ENCODE measurements at regions not wholly inside any gene's neighbourhood (a gene's known extent, or its start where the extent isn't known, plus 50 kb on each side); places are given as distances from the start of the nearest gene placed in this dataset.
"Not testable (repeated sequence)": the region's sequence is repeated elsewhere in the genome, so short reads cannot be mapped to it uniquely, and the experiment has no call there.

- DNase-seq (ENCODE audit: low spot score) = no peak
Measured at GRCh38 chr5:8805653-8806052, 740.2 kb downstream of the SEMA5A start.

DNA sequence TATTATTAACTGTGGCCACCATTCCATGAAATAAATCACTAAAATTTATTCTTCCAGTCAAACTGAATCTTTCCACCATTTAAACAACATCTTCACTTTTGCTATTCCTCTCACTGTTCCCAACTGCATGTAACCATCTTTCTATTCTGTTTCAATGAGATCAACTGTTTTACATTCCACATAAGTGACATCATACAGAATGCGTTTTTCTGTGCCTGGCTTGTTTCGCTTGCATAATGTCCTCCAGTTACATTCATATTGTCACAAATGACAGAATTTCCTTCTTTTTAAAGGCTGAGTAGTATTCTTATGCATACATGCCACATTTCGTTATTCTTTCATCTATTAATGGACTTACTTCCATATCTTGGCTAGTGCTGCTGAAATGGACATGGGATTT lies 738.2 kb downstream of the SEMA5A start:
- DNase-seq (ENCODE audit: low spot score) = no peak

DNA sequence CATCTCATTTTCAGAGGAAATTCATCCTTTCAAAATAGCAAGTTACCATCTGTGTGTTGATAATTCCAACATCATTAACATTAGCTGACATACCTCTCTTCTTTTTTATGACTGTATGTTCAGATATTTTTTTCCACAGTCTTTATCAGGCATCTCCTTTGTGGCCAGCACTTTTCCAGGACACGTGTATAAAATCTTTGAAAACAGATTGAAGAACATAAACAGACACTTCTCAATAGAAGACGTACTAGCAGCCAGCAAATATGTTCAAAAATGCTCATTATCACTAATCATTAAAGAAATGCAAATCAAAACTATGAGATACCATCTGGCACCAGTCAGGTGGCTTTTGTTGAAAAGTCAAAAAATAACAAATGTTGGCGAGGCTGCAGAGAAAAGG lies 734.3 kb downstream of the SEMA5A start:
- DNase-seq (ENCODE audit: low spot score) = no peak

- DNase-seq (ENCODE audit: low spot score) = no peak
Measured at GRCh38 chr5:8813180-8813579, 732.7 kb downstream of the SEMA5A start.

- no peak for DNase-seq (ENCODE audit: low spot score)
Measured at GRCh38 chr5:8814105-8814504, 731.8 kb downstream of the SEMA5A start.

- no peak for DNase-seq (ENCODE audit: low spot score)
Measured at GRCh38 chr5:8824371-8824770, 721.5 kb downstream of the SEMA5A start.

DNA sequence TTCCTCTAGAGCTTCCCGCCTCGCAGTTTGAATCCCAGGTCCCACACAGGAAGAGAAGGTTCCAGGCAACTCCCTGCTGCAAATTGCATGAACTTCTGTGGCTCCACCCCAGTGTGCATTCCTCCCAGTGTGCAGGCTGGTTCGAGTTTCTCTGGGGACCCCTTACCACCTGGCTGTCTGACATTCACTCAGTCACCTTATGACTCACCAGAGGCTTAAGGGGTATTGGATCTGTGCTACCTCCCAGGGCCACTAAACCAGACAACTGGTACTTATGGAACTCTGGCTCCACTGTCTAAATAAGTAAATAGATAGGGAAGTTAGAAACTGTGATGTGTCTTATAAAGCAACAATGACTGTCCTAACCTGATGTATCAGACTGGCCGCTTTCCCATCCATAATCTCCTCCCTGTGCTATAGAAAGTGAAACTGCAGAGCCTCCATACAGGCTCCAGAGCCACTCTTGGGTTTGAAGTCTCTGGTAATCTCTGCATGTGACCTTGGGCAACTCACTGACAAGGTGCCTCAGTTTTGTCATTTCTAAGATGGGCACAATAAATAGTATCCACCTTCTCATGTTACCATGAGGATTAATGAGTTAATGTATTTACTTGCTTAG lies 720.6 kb downstream of the SEMA5A start:
- DNase-seq (ENCODE audit: low spot score) = peak; percentile 12

- no peak for DNase-seq (ENCODE audit: low spot score)
Measured at GRCh38 chr5:8826508-8826907, 719.4 kb downstream of the SEMA5A start.

DNA sequence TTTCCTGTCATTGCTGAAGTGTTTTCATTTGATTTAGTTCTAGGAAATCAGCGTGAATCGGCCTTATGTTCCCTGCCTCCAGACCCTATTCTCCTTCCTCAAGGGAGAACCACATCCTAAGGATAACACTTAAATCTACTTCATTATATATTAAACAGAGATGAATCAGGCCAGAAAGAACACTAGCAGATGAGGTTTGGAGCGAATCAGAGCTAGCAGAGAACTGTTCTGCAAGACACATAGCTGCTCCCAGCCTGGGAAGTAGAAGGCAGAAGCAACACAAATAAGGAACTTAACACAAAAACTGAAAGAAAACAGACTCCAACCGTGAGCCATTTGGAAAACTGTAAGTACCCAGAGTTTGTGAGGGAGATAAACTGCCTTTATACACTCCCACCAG lies 718.2 kb downstream of the SEMA5A start:
- DNase-seq (ENCODE audit: low spot score) = no peak

DNA sequence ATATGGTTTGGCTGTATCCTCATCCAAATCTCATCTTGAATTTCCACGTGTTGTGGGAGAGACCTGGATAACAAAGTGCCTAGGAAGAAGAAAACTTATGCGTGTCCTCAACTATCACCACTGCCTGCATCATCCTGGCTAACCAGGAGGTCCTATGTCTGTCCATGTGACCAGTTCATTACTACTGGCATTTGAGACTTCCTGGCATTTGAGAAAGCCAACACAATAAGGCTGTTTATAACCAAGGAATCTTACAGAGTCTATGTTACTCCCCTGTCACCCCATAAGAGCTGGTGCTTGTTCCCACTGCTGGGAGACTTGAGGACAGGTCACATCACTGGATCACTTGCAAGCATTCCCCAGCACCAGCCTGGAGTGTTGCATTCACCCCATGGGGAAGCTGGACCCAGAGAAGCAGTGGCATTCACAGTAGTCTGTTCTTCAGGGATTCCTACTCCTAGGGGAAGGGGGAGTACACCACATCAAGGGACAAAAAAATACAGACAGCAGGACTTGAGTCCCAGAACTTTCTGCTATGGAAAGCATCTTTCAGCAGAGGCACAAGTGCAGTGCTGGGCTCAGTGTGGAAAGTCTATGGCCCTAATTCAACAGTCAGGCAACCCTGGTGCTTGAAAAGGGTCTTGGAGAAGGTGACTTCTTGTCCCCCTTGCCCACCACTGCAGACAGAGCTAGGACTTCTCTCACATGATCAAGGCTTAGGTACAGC lies 717.1 kb downstream of the SEMA5A start:
- DNase-seq (ENCODE audit: low spot score) = no peak

- peak; percentile 87 for DNase-seq (ENCODE audit: low spot score)
Measured at GRCh38 chr5:8829323-8830029, 716.4 kb downstream of the SEMA5A start.

DNA sequence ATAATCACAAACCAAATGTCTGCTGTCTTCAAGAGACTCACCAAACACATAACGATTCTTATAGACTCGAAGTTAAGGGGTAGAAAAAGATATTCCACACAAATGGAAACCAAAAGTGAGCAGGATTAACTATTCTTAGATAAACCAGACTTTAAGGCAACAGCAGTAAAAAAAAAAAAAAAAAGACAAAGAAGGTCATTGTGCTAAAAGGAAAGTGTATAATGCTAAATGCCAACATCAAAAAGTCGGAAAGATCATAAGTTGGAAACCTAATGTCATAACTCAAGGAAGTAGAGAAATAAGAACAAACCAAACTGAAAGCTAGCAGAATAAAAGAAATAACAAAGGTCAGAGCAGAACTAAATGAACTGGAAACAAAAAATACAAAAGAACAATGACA lies 714.6 kb downstream of the SEMA5A start:
- DNase-seq (ENCODE audit: low spot score) = no peak

DNA sequence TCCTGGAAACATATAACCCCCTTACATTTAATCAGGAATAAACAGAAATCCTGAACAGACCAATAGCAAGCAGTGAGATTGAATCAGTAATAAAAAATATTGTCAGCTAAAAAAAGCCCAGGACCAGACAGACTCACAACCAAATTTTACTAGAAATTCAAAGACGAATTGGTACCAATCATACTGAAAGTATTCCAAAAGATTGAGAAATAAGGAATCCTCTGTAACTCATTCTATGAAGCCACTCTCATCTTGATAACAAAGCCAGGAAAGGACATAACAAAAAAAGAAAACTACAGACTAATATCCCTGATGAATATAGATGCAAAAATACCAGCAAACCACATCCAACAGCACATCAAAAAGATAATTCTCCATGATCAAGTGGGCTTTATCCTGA lies 714.0 kb downstream of the SEMA5A start:
- DNase-seq (ENCODE audit: low spot score) = no peak

GRCh38 chr5:8839361-8840055 lies 706.4 kb downstream of the SEMA5A start:
- no peak for DNase-seq (ENCODE audit: low spot score)

DNA sequence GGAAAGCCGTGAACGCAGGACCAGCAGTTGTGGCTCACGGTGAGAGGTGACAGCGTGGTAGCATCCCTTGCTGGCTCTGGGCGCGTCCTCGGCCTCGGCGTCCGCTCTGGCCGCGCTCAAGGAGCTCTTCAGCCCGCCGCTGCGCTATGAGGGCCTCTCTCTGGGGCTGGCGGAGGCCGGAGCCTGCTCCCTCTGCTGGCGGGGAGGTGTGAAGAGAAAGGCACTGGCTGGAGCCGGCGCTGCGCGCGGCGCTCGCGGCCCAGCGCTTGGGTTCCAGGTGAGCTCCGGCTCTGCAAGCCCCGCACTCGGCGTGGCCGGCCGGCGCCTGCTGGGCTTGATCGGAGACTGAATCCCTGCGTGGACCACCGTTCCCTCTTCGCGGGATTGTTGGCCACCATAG lies 705.6 kb downstream of the SEMA5A start:
- DNase-seq (ENCODE audit: low spot score) = no peak

DNA sequence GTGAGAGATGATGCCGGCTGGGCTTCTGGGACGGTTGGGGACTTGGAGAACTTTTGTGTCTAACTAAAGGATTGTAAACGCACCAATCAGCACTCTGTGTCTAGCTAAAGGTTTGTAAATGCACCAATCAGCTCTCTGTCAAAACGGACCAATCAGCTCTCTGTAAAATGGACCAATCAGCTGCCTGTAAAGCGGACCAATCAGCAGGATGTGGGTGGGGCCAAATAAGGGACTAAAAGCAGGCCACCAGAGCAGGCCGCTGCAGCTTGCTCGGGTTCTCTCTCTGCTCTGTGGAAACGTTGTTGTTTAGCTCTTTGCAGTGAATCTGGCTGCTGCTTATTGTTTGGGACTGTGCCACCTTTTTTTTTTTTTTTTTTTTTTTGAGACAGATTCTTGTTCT lies 705.1 kb downstream of the SEMA5A start:
- DNase-seq (ENCODE audit: low spot score) = not testable (repeated sequence)

GRCh38 chr5:8842971-8843551 lies 702.8 kb downstream of the SEMA5A start:
- DNase-seq (ENCODE audit: low spot score) = peak; percentile 72

GRCh38 chr5:8843771-8844170 lies 702.1 kb downstream of the SEMA5A start:
- DNase-seq (ENCODE audit: low spot score) = peak; percentile 52

- DNase-seq (ENCODE audit: low spot score) = peak; percentile 19
Measured at GRCh38 chr5:8844206-8844605, 701.7 kb downstream of the SEMA5A start.

DNA sequence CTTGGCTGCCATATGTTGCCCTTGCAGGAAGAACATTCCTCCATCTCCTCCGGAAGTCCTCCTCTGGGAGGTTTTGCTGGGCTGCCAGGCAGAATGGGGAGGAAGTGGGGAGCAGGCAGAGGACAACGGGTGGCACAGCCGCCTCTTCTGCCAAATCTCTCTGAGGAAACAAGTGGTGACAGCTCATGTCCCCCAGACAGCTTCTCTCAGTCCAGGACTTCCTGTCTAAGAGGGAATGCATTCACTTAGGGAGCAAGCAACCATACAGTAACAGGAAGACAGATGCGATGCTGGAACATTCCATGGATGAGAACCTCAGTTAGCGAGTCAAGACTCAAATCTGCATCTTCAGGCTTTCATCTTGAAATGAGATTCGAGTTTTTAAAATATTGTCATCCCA lies 701.0 kb downstream of the SEMA5A start:
- DNase-seq (ENCODE audit: low spot score) = no peak

DNA sequence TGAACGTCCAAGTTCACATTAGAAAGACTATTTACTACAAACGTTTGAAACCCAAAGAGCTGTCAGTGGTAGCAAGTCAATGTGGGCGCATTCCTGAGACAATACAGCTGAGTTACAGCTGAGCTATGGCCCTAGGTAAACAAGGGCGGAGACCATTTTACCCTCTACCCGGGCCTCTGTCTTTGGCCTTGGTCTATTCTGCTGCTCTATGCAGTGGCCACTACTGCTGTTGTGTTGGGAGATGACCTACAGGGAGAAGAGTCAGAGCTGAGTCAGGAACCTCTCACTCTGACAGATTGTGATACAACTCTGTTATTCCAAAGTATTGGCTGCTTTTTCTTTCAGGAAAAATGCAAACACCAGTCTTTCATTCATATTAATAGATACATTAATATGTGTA lies 700.6 kb downstream of the SEMA5A start:
- DNase-seq (ENCODE audit: low spot score) = peak; percentile 64

DNA sequence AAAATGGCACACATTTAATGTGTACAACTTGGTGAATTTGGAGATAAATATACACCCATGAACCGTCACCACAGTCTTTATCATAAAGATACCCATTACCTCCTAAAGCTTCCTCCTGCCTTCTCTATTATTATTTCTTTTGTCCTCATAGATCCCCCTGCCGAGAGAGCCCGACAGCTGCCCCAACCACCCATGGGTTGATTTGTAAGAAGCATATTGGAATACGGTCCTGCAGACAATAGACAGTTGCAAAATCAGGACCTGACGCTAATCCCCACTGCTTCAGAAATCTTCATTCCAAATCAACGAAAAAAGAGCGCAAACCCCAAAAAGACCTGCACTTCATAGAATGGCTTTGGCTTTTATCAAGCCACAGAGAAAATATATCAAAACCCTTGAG lies 697.5 kb downstream of the SEMA5A start:
- no peak for DNase-seq (ENCODE audit: low spot score)

Data from AG08396 (cell line).